ENCODE measurements at regions not wholly inside any gene's neighbourhood (a gene's known extent, or its start where the extent isn't known, plus 50 kb on each side); places are given as distances from the start of the nearest gene placed in this dataset.

- Histone ChIP-seq H3K9me3 (replicated peaks; ENCODE audit: control insufficient read depth, insufficient read depth, low read depth, low read length) (no peaks in the 10 kb centered on the region), H3K4me3 (no peak overlapping the region), H3K79me2 (ENCODE audit: control insufficient read depth, insufficient read depth, low read length) (no peaks in the 10 kb centered on the region), H3K27ac (ENCODE audit: extremely low read depth, low read depth, low read length) (no peak overlapping the region), H2AFZ (ENCODE audit: low read depth, low read length) (no peak overlapping the region), H3K4me1 (replicated peaks in 1 of 2; ENCODE audit: control insufficient read depth in 2 of 2, insufficient read depth in 2 of 2, low read length in 2 of 2) (no peaks in the 10 kb centered on the region), H4K20me1 (replicated peaks; ENCODE audit: control insufficient read depth, insufficient read depth, low read length) (no peaks in the 10 kb centered on the region), H3K9ac (ENCODE audit: insufficient read depth in 1 of 2, low read depth in 2 of 2, low read length in 2 of 2) (no peak overlapping the region), H3K27me3 (ENCODE audit: control insufficient read depth in 2 of 2, insufficient read depth in 2 of 2, low read length in 2 of 2) (no peaks in the 10 kb centered on the region), H3K36me3 (ENCODE audit: control insufficient read depth, insufficient read depth, low read length) (no peaks in the 10 kb centered on the region), H3K4me2 (ENCODE audit: insufficient read depth, low read length) (no peak overlapping the region), H3K9me1 (ENCODE audit: control insufficient read depth, insufficient read depth, low read length) (no peaks in the 10 kb centered on the region)
- no TSS peak for BruUV-seq (replicated peaks)
- ChIA-PET CTCF (ENCODE audit: low intra/inter-chr PET ratio) (no interaction called here), POLR2A (no interaction called here)
- in situ Hi-C loops (cut with MboI), result no loop called here
- DNase-seq (ENCODE audit: extremely low read depth in 1 of 4, low spot score in 3 of 4) (no peak), ATAC-seq (no peak), FAIRE-seq (no peak)
- WGBS (ENCODE audit: insufficient coverage, low coverage, missing lambda C conversion rate), result 0% methylated on average over 3 of the region's 3 CpGs
- intact Hi-C loops (cut with micrococcal nuclease), result no loop called here
- TF ChIP-seq ETV6 (IDR thresholded peaks at IDR 0.05; ENCODE audit: borderline replicate concordance in 1 of 2, low read depth in 2 of 2, low read length in 1 of 2) (no peak), ETV6 (CRISPR knock-in tag; IDR thresholded peaks at IDR 0.05; ENCODE audit: borderline replicate concordance) (no peak), YBX1 (IDR thresholded peaks at IDR 0.05) (no peak), ZNF740 (CRISPR knock-in tag; IDR thresholded peaks at IDR 0.05) (no peak), ZNF740 (tag; IDR thresholded peaks at IDR 0.05) (no peak), ZNF184 (CRISPR knock-in tag; IDR thresholded peaks at IDR 0.05) (no peak), SRSF9 (IDR thresholded peaks at IDR 0.05; ENCODE audit: borderline replicate concordance, low read depth, low read length) (no peak), RFX7 (CRISPR knock-in tag; IDR thresholded peaks at IDR 0.05) (no peak), FUS (optimal IDR thresholded peaks at IDR 0.05; ENCODE audit: low read depth, low read length) (no peak), NBN (IDR thresholded peaks at IDR 0.05; ENCODE audit: low read depth) (no peak), FOXP4 (CRISPR knock-in tag; IDR thresholded peaks at IDR 0.05; ENCODE audit: borderline replicate concordance) (no peak), ARID3B (CRISPR knock-in tag; IDR thresholded peaks at IDR 0.05; ENCODE audit: borderline replicate concordance) (no peak), ZFP30 (CRISPR knock-in tag; IDR thresholded peaks at IDR 0.05; ENCODE audit: borderline replicate concordance) (no peak), SREBF1 (IDR thresholded peaks at IDR 0.05; ENCODE audit: borderline replicate concordance, low read depth, low read length) (no peak), SMAD4 (CRISPR knock-in tag; conservative IDR thresholded peaks at IDR 0.05) (no peak), ZNF197 (CRISPR knock-in tag; IDR thresholded peaks at IDR 0.05; ENCODE audit: low read depth) (no peak), CTCF (IDR thresholded peaks at IDR 0.05 in 2 of 3, conservative IDR thresholded peaks at IDR 0.05 in 1 of 3; ENCODE audit: insufficient read depth in 2 of 3, low read depth in 1 of 3, low read length in 3 of 3) (no peak), ZNF253 (CRISPR knock-in tag; conservative IDR thresholded peaks at IDR 0.05) (no peak), ZNF75A (CRISPR knock-in tag; IDR thresholded peaks at IDR 0.05) (no peak)
Measured at GRCh38 chrX:5042563-5042962, 1186.1 kb downstream of the NLGN4X start.
